GM18519 (cell line): ENCODE measurements at regions not wholly inside any gene's neighbourhood (a gene's known extent, or its start where the extent isn't known, plus 50 kb on each side); places are given as distances from the start of the nearest gene placed in this dataset.
"Not testable (repeated sequence)": the region's sequence is repeated elsewhere in the genome, so short reads cannot be mapped to it uniquely, and the experiment has no call there.

Source experiments
- ATAC-seq: cut with Tn5 transposase; IDR thresholded peaks from one replicate; pipeline ENCODE4 v1.9.1; 2021; ENCODE audit warnings: mild to moderate bottlenecking, moderate library complexity; ENCODE audit not compliant: unreplicated experiment, low FRiP score

DNA sequence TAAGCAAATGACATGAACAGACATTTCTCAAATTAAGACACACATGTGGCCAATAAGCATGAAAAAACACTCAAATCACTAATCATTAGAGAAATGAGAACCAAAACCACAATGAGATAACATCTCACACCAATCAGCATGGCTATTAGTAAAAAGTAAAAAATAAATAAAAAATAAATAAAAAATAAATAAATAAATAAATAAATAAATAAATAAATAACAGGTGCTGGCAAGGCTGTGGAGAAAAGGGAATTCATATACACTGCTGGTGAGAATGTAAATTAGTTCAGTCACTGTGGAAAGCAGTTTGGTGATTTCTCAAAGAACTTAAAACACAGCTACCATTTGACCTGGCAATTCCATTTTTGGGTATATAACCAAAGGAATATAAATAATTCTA, 167.1 kb upstream of the CNKSR2 start:
- no peak for ATAC-seq

DNA sequence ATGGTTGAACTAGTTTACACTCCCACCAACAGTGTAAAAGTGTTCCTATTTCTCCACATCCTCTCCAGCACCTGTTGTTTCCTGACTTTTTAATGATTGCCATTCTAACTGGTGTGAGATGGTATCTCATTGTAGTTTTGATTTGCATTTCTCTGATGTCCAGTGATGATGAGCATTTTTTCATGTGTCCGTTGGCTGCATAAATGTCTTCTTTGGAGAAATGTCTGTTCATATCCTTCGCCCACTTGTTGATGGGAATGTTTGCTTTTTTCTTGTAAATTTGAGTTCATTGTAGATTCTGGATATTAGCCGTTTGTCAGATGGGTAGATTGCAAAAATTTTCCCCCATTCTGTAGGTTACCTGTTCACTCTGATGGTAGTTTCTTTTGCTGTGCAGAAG, 155.0 kb upstream of the CNKSR2 start:
- not testable (repeated sequence) for ATAC-seq

DNA sequence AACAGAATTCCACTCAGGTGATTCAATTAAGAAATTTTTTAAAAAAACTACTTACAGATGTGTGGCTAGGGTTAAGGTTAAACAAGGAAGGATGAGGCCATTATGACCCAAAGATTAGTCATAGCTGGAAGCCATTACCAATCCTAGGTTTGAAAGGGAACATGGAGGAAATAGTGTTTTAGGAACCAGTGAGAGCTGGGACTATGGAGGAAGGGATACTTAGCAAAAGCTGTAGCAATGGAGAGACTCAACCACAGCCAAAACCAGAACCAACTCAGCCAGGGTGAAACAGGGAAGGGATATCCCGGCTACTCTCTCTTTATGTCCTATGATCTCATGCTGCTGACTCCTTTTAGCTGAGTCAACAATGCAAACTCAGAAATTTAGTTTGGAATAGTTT, 148.6 kb upstream of the CNKSR2 start:
- ATAC-seq = no peak

DNA sequence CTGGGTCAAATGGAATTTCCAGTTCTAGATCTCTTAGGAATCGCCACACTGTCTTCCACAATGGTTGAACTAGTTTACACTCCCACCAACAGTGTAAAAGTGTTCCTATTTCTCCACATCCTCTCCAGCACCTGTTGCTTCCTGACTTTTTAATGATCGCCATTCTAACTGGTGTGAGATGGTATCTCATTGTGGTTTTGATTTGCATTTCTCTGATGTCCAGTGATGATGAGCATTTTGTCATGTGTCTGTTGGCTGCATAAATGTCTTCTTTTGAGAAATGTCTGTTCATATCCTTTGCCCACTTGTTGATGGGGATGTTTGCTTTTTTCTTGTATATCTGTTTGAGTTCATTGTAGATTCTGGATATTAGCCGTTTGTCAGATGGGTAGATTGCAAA, 145.2 kb upstream of the CNKSR2 start:
- not testable (repeated sequence) for ATAC-seq

DNA sequence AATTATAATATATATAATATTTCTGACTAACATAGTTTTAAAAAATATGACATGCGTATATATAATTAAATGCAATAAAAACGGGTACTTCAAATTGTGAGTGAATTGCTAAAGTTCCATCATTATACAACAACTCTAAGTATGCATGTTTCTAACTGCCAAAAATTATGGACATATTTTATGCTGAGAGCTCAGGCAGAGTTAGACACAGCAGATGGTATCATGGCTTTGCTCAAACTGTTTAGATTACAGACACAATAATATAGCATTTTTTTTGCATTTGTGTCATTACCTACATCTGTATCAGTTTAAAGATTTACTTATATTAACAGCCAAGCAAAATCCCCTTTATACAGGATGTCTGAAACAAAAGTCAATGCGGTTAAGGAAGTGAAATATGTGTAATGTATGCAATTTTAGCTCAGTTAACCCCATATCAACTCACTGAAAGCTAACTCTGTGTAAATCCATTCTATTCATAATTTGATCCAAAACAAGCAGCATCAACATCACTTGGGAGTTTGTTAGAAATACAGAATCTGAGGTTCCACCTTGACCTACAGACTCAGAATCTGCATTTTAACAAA, 119.1 kb upstream of the CNKSR2 start:
- peak; percentile 54 for ATAC-seq

DNA sequence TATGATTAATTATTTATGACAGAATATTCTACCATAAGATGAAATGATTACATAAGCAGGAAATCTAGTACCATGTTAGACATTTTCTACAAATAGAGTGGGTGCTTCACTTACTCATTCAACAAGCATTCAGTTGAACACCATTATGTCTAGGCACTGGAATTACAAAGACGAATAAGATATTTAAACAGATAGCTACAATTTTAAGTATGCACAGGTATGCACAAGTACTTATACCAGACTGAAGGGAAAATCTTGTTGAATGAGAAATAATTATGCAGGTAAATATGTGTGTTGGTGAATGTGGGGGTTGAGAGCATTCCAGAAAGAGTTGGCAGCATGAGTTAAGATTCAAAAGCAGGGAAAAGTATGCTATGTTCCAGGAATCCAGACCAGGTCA, 107.3 kb upstream of the CNKSR2 start:
- ATAC-seq = no peak

DNA sequence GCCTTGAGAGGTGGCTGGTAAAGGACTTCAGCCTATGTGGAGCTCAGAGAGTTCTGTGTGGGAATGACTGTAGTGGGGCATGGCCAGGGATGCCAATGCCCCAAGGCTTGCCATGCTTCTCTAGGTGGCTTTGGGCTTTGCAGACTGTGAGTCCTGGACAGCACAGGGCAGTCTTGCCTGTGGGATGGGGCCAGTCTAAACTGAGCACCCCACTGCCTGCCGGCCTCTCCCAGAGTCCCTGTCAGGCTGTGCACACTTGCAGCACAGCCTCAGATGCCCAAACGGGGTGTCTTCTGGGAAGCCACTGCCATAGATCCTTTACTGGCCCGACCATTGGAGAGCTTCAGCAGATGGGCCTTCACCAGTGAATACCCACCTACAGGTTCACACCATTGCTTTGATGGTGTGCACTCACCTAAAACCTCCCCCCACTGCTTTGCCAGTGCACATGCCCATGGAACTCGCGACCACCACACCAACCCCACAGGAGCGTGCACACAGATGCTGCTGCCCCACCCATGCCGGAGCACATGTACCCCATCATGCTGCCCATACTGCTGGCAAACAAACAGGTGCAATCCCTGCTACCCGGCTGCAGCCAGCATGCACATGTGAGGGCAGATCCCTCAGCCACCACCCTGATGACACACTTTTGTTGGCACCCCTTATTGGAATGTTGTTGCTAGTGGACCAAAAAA, 97.3 kb upstream of the CNKSR2 start:
- no peak for ATAC-seq

DNA sequence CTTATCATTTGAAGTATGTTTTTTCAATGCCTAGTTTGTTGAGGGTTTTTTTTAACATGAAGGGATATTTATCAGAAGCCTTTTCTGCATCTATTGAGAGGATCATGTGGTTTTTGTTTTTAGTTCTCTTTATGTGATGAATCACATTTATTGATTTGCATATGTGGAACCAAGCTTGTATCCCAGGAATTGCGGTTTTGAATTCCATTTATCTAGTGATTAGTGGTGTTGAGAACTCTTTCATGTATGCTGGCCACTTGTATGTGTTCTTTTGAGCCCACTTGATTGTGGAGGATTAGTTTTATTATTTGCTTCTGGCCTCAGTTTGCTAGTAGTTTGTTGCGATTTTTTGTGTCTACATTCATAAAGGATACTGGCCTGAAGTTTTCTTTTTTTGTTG, 85.0 kb upstream of the CNKSR2 start:
- no peak for ATAC-seq

DNA sequence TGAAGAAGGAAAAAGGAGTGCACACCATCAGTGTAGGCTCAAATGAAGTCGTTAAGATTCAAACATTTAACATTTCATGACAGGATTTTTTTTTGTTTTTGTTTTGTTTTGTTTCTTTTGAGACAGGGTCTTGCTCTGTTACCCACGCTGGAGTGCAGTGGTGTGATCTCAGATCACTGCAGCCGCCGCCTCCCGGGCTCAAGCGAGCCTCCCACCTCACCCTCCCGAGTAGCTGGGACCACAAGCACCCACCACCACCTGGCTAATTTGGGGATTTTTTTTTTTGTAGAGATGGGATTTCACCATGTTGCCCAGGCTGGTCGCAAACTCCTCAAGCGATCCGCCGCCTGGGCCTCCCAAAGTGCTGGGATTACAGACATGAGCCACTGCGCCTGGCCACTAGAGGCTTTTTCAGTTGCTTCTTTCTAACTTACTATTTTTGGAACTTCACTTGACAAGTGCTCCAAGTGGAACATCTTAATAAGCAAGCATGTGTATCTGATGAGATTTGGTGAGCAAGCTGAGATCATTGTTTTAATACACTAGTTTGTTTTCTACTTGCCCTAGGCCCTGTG, 78.9 kb upstream of the CNKSR2 start:
- no peak for ATAC-seq

DNA sequence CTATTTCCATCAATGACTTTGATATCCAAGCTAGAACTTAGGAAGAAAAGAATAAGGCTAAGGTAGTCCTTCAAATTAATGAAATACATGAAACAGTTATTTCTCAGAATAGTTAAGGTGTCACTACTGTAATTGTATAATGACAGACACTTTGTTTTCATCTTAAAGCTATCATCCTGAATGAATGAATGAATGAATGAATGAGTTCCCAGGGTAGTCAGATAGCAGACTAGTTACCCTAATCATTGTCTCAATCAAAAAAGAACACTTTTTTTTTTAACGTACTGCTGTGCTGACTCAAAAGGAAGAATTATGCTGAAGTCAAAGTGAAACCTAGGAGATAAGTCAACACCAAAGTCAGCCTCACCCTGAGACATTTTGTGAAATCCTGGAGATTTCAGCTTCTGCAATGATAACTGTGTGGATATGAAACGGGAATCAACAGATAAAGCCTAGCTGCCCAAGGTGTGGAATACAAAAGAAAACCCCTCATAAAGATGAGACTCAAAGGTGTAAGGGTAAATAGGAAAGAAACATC, 68.3 kb upstream of the CNKSR2 start:
- no peak for ATAC-seq

DNA sequence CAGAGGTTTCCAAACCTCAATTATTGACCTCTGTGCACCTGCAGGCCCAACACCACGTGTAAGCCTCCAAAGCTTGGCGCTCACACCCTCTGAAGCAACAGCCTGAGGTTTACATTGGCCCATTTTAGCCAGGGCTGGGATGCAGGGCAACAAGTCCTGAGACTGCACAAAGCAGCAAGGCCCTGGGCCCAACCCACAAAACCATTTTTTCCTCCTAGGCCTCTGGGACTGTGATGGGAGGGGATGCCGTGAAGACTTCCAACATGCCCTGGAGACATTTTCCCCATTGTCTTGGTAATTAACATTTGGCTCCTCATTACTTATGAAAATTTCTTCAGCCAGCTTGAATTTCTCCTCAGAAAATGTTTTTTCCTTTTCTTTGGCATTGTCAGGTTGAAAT, 54.9 kb upstream of the CNKSR2 start:
- ATAC-seq = no peak
